ENCODE measurements at regions not wholly inside any gene's neighbourhood (a gene's known extent, or its start where the extent isn't known, plus 50 kb on each side); places are given as distances from the start of the nearest gene placed in this dataset.
A peak's percentile ranks its signal among the peaks of the same experiment; 100 is the strongest.
"Not testable (repeated sequence)": the region's sequence is repeated elsewhere in the genome, so short reads cannot be mapped to it uniquely, and the experiment has no call there.

- no peak for DNase-seq
Observed at GRCh38 chr1:186255266-186255665, 119.8 kb downstream of the TPR start.

GRCh38 chr1:186250529-186250928 is 124.5 kb downstream of the TPR start:
- no peak for DNase-seq

GRCh38 chr1:186248608-186249007 is 126.4 kb downstream of the TPR start:
- DNase-seq: not testable (repeated sequence)

GRCh38 chr1:186244825-186245224 is 130.2 kb downstream of the TPR start:
- DNase-seq: peak in 1 of 2 experiments; percentile 22
